ENCODE measurements at regions not wholly inside any gene's neighbourhood (a gene's known extent, or its start where the extent isn't known, plus 50 kb on each side); places are given as distances from the start of the nearest gene placed in this dataset.

- TF ChIP-seq, protein P1, sequence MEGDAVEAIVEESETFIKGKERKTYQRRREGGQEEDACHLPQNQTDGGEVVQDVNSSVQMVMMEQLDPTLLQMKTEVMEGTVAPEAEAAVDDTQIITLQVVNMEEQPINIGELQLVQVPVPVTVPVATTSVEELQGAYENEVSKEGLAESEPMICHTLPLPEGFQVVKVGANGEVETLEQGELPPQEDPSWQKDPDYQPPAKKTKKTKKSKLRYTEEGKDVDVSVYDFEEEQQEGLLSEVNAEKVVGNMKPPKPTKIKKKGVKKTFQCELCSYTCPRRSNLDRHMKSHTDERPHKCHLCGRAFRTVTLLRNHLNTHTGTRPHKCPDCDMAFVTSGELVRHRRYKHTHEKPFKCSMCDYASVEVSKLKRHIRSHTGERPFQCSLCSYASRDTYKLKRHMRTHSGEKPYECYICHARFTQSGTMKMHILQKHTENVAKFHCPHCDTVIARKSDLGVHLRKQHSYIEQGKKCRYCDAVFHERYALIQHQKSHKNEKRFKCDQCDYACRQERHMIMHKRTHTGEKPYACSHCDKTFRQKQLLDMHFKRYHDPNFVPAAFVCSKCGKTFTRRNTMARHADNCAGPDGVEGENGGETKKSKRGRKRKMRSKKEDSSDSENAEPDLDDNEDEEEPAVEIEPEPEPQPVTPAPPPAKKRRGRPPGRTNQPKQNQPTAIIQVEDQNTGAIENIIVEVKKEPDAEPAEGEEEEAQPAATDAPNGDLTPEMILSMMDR (IDR thresholded peaks at IDR 0.05; ENCODE audit: low read depth, low read length, poor library complexity, severe bottlenecking) = no peak
- no peak for TF ChIP-seq EZH2phosphoT487 (IDR thresholded peaks at IDR 0.05; ENCODE audit: borderline replicate concordance, low read length)
These were observed 135.1 kb upstream of the SEMA6D start for GRCh38 chr15:47582233-47582632.
